ENCODE measurements at regions not wholly inside any gene's neighbourhood (a gene's known extent, or its start where the extent isn't known, plus 50 kb on each side); places are given as distances from the start of the nearest gene placed in this dataset. TPM values are rescaled to one million over a fixed set of nuclear protein-coding genes. Genes with fewer than 3 reads are reported as not detected.

GRCh38 chr14:41960281-41960680, 353.6 kb downstream of the LRFN5 start:
- POLR2A ChIA-PET: no interaction called here

GRCh38 chr14:41957459-41957858, 350.8 kb downstream of the LRFN5 start:
- ChIA-PET POLR2A (no interaction called here), CTCF (no interaction called here)
- H3K9me3 ChIP-seq (ENCODE audit: control insufficient read depth, insufficient read depth, low read length): no peaks in the 10 kb centered on the region
- H3K4me3 ChIP-seq (ENCODE audit: low read depth, low read length): no peak overlapping the region
- no peak overlapping the region for H3K27ac ChIP-seq (ENCODE audit: low read depth, low read length)
- DNase-seq (ENCODE audit: low read depth, low spot score): no peak
- TF ChIP-seq CTCF (IDR thresholded peaks at IDR 0.05; ENCODE audit: low read depth, low read length): no peak
- no peaks in the 10 kb centered on the region for H3K27me3 ChIP-seq (ENCODE audit: control insufficient read depth, insufficient read depth, low read length)

More at GRCh38 chr14:41960281-41960680, 353.6 kb downstream of the LRFN5 start:
- CTCF ChIA-PET: no interaction called here
- H3K27me3 ChIP-seq (ENCODE audit: control insufficient read depth, insufficient read depth, low read length): no peaks in the 10 kb centered on the region
- H3K4me3 ChIP-seq (ENCODE audit: low read depth, low read length): no peak overlapping the region
- no peak overlapping the region for H3K27ac ChIP-seq (ENCODE audit: low read depth, low read length)
- no peaks in the 10 kb centered on the region for H3K9me3 ChIP-seq (ENCODE audit: control insufficient read depth, insufficient read depth, low read length)
- DNase-seq (ENCODE audit: low read depth, low spot score): no peak
- no peak for TF ChIP-seq CTCF (IDR thresholded peaks at IDR 0.05; ENCODE audit: low read depth, low read length)

Small RNA genes in the stretch of these regions (small RNA-seq; reads per million reads assigned to genes)
- gene AL163153.1 (ENCODE audit: insufficient read length, low read depth): not detected
- gene AL358913.1 (ENCODE audit: insufficient read length, low read depth): not detected
- gene AL442163.3 (ENCODE audit: insufficient read length, low read depth): not detected

All from AG04450 (cell line).